Activated CD8-positive, alpha-beta memory T cell treated with anti-CD3 and anti-CD28 coated beads for 4 hours (primary cell): ENCODE measurements at regions not wholly inside any gene's neighbourhood (a gene's known extent, or its start where the extent isn't known, plus 50 kb on each side); places are given as distances from the start of the nearest gene placed in this dataset.
"Not testable (repeated sequence)": the region's sequence is repeated elsewhere in the genome, so short reads cannot be mapped to it uniquely, and the experiment has no call there.

Experiments used
- DNase-seq, 2 donors: peaks; one replicate each; pipeline ENCODE4 v3.0.0-alpha.2; 2020; ENCODE audit warnings: low read depth in 2 of 2

DNA sequence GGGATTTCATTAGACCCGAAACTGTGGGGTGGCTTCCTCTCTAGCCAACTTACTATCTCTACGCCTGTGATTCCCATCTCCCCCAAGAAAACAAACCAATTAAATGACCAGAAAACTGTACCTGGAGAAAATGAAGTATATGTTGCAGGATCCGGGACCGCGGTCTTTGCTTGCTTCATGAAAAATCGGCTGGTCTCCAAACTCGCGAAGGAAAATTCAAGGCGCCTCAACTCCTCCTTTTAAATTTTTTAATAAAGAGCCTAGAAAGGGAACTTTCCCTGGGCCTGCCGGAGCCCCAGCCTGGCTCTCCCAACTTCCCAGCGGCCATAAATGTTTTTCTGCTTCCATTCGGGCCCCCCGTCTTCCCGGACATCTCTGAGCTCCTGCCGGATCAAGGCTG lies 110.8 kb upstream of the FOXD4L5 start:
- DNase-seq = not testable (repeated sequence)

DNA sequence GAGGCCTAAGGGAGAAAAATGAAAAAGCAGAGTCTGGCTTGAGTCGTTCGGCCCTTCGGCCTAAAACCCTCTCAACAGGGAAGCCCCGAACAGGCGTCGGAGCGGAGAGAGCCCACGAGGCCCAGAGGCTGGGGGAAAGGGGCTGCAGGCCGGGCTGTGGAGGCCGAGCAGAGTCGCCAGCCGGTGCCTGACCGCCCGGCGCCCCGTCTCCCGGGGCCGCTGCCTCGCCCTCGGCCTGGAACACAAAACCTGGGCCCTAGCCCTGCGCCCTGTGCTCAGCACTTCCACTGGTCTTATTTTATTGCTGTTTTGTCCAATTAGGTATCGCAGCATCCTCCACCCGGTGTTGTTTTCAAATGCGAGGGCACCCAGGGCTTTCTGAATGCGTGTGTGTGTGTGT lies 110.1 kb upstream of the FOXD4L5 start:
- DNase-seq = not testable (repeated sequence)

DNA sequence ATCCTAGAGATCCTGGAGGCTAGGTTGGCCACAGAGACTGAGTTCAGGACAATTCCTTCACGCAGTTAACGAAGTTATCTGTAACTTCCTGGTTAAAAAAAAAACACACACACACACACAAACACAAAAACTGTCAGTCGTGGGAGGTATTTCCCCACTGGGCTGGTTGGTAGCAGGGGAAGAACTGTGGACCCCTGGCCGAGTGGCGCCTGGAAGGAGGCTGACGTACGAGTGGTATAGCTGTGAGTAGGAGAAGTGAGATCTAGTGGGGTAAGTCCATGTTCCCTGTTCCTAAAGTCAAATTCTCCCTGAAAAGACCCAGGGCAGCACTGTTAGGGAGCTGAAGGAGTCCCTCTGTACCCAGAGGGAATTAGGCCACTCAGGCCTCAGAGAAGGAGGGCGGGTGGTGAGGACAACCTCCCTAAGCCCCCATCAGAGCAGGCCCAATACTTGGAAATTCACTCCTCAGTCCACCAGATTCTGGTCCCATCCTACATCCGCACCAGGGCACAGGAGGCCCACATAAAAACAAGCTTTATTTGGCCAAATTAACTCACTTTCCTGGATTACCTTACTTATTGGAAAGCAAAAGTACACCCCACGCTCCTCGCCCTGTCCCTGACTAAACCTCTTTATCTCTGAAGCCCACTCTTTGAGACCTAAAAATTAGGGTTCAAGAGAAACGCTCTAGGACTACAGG lies 108.3 kb upstream of the FOXD4L5 start:
- not testable (repeated sequence) for DNase-seq

DNA sequence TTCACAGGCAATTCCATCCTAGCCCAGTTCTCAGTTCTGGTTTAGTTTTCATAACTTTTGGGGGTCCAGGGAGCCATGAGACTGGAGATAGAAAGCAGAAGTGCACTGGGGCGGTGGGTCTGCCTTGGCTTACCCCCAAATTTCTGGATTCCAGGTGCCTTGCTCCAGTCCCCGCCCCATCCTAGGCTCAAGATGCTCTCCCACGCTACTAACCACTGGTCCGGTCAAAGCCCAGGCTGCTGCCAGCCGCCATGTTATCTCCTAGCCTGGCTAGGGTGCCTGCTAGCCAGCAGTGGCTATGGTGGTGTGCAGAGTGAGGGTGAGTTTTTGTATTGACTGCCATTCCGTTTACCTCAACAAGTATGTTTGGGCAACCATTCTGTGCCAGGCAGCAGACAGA lies 107.6 kb upstream of the FOXD4L5 start:
- DNase-seq = not testable (repeated sequence)

DNA sequence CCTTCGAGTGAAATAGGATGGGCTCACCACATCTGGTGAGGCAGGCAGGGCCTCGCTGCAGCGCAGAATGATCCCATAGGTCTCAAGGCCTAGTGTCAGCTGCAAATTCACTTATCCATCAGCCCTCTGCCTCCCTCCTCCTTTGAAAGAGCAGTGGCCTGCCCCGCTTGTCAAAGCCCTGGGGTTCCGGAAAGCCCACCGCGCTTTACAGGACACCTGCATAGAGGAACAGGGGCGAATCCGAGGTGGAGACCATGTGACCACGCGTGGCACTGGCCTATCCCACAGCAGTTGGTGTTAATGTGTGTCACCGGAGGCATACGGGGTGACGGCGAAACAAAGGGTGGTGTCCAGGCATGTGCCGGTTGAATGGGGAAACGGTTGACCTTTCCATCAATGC lies 104.7 kb upstream of the FOXD4L5 start:
- DNase-seq = not testable (repeated sequence)

DNA sequence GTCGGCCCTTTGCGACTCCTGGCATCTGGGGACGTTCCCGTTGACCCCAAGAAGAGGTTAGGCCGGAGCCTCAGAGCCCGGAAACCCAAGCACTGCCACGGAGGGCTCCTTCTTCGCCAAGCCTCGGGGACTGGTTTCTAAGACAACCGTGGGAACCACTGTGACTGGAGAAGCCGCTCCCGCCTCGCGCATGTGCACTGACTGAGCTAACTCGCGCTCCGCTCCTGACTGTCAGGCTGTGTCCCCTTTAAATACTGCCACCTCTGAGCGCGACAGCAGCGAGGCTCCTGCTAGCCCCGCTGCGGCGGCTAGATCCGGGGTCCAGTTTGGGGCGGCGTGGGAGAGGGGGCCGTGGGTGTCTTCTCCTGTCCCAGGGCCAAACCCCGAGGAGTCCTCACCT lies 104.2 kb upstream of the FOXD4L5 start:
- not testable (repeated sequence) for DNase-seq

DNA sequence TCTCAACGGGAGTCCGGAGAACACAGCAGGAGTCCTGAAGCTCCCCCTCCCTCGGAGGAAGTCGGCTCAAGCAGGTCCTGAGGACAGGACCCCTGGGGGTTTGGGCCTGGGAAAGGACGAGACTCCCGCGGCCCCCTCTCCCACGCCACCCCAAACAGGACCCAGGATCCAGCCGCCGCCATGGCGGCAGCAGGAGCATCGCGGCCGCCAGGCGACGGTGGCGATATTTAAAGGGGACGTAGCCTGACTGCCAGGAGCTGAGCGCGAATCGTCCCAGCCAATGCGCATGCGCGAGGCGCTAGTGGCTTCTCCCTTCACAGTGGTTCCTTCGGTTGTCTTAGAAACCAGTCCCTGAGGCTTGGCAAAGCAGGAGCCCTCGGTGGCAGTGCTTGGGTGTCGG lies 101.7 kb upstream of the FOXD4L5 start:
- peak; percentile 41 to 56 for DNase-seq

DNA sequence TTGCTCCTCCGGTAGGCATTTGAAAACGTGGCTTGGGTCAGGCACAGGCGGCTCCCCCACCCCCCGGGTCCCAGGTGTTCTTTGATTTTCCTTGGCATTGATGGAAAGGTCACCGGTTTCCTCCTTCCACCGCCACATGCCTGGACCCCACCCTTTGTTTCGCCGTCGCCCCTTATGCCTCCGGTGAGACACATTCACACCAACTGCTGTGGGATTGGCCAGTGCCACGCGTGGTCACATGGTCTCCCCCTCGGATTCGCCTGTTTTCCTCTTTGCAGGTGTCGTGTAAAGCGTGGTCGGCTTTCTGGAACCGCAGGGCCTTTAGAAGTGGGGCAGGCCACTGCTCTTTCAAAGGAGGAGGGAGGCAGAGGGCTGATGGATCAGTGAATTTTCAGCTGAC lies 101.2 kb upstream of the FOXD4L5 start:
- not testable (repeated sequence) for DNase-seq

DNA sequence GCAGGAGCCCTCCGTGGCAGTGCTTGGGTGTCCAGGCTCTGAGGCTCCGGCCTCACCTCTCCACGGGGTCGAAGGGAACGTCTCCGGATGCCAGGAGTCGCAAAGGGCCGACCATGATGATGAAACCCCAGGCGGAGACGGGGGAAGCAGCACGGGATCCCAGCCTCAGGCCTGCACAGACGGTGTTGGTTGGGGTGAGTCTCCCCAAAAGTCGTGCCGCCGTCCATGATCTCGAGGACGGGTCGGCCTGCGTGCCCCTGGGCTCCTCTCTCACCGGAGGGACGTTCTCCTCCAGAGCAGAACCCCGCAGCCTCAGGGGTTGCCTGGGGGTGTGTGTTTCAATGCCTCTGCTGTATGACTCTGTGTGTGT lies 100.6 kb upstream of the FOXD4L5 start:
- not testable (repeated sequence) for DNase-seq

DNA sequence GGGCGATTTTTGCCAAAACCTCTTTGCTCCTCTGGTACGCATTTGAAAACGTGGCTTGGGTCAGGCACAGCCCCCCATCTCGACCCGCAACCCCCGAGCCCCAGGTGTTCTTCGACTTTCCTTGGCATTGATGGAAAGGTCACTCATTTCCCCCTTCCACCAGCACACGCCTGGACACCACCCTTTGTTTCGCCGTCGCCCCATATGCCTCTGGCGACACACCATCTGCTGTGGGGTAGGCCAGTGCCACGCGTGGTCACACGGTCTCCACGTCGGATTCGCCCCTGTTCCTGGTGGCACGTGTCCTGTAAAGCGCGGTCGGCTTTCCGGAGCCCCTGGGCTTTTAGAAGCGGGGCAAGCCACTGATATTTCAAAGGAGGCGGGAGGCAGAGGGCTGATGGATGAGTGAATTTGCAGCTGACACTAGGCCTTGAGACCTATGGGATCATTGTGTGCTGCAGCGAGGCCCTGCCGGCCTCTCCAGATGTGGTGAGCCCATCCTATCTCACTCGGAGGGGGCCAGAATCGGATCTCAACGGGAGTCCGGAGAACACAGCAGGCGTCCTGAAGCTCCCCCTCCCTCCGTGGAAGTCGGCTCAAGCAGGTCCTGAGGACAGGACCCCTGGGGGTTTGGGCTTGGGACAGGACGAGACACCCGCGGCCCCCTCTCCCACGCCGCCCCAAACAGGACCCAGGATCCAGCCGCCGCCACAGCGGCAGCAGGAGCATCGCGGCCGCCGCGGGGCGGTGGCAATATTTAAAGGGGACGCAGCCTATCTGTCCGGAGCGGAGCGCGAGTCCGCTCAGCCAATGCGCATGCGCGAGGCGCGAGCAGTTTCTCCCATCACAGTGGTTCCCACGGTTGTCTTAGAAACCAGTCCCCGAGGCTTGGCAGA lies 100.0 kb upstream of the FOXD4L5 start:
- DNase-seq = not testable (repeated sequence)

DNA sequence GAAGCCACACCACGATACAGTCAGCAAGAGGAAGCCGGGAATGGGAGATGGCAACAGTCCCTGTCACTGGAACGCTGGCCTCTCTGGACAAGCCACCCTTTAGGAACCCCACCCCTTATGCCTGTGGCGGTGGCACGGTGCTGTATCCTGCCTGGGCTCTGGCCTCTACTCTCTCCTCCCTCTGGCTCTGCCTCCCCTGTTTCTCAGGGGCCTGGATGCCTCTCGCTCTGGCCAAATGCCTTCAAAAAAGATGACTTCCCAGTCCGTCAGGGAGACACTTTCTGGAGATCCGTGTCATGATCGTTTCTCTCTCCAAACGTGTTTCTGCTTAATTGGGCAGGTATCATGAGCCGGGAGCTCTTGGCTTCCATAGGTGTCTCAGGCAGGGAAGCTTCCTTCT lies 99.1 kb upstream of the FOXD4L5 start:
- DNase-seq = not testable (repeated sequence)

DNA sequence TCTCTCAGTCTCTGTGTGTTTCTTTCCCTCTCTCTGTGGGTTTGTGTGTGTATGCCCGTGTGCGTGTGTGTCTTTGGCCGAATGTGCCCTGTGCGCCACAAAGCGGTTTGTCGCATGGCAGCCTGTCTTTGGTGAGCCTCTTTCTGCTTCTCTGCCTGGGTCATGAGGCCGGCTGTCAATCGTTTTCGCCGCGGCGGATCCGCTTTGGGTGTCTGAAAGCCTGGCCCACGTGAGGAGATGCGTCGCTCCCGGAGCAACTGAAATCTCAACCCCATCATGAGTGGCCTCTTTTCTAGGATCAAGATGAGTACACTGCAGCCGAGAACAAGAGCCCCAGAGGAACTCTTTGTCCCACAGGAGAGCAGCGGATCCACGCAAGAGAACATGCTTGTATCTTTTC lies 98.6 kb upstream of the FOXD4L5 start:
- not testable (repeated sequence) for DNase-seq

DNA sequence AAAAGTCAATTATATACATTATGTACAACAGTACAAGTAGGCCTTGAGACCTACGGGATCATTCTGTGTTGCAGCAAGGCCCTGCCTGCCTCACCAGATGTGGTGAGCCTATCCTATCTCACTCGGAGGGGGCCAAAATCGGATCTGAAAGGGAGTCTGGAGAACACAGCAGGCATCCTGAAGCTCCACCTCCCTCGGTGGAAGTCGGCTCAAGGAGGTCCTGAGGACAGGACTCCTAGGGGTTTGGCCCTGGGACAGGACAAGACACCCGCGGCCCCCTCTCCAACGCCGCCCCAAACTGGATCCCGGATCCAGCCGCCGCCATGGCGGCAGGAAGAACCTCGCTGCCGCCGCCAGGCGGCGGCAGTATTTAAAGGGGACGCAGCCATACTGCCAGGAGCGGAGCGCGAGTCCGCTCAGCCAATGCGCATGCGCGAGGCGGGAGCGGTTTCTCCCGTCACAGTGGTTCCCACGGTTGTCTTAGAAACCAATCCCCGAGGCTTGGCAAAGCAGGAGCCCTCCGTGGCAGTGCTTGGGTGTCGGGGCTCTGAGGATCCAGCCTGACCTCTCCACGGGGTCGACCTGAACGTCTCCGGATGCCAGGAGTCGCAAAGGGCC lies 97.8 kb upstream of the FOXD4L5 start:
- DNase-seq = not testable (repeated sequence)
